Fibroblast of lung (primary cell): ENCODE measurements at regions not wholly inside any gene's neighbourhood (a gene's known extent, or its start where the extent isn't known, plus 50 kb on each side); places are given as distances from the start of the nearest gene placed in this dataset.

Experiments
- DNase-seq, 2 donors: peaks; one replicate each; pipeline versions ENCODE4 v3.0.0 to v3.0.0-alpha.2; 2010; ENCODE audit warnings: low read depth in 2 of 2
- H2AFZ ChIP-seq: 2 replicates; pipeline ENCODE4 v1.5.1; 2012; ENCODE audit warnings: low read length, control low read depth, inconsistent platforms
- H3K27ac ChIP-seq: 2 replicates; pipeline ENCODE4 v1.5.1; 2011; ENCODE audit warnings: low read length, control low read depth; ENCODE audit not compliant: insufficient read depth
- H3K27me3 ChIP-seq: 2 replicates; pipeline ENCODE4 v1.5.1; 2011; ENCODE audit warnings: mild to moderate bottlenecking, low read length; ENCODE audit not compliant: control insufficient read depth, insufficient read depth
- H3K36me3 ChIP-seq: 2 replicates; pipeline ENCODE4 v1.5.1; 2011; ENCODE audit warnings: low read length; ENCODE audit not compliant: control insufficient read depth, insufficient read depth
- H3K4me1 ChIP-seq: 2 replicates; pipeline ENCODE4 v1.5.1; 2011; ENCODE audit warnings: low read length; ENCODE audit not compliant: control insufficient read depth, insufficient read depth; ENCODE audit errors: extremely low read depth
- H3K4me2 ChIP-seq: 2 replicates; pipeline ENCODE4 v1.5.1; 2011; ENCODE audit warnings: low read length, control low read depth; ENCODE audit not compliant: insufficient read depth; ENCODE audit errors: extremely low read depth
- H3K4me3 ChIP-seq, 4 experiments: fragments of 200-600 bp in 1 of 4; sonication (generic) in 1 of 4; replicated peaks in 1 of 4; 2 replicates each; pipeline ENCODE4 v1.5.1; 2011 to 2016; ENCODE audit warnings: low read length in 4 of 4, low read depth in 3 of 4, mild to moderate bottlenecking in 3 of 4, control low read depth in 2 of 4, inconsistent platforms in 1 of 4, mixed read lengths in 1 of 4; ENCODE audit not compliant: insufficient read depth in 1 of 4; ENCODE audit errors: control extremely low read depth in 1 of 4
- H3K79me2 ChIP-seq: 2 replicates; pipeline ENCODE4 v1.5.1; 2012; ENCODE audit warnings: mild to moderate bottlenecking, low read length, inconsistent platforms; ENCODE audit not compliant: control insufficient read depth, insufficient read depth
- H3K9ac ChIP-seq: 2 replicates; pipeline ENCODE4 v1.5.1; 2011; ENCODE audit warnings: mild to moderate bottlenecking, low read length, control low read depth; ENCODE audit not compliant: insufficient read depth
- H3K9me3 ChIP-seq: 2 replicates; pipeline ENCODE4 v1.5.1; 2012; ENCODE audit warnings: low read depth, low read length; ENCODE audit not compliant: control insufficient read depth, insufficient read depth
- H4K20me1 ChIP-seq: 2 replicates; pipeline ENCODE4 v1.5.1; 2011; ENCODE audit warnings: low read length; ENCODE audit not compliant: control insufficient read depth, insufficient read depth; ENCODE audit errors: extremely low read depth
- CTCF ChIP-seq, 2 donors: IDR thresholded peaks in 1 of 2; conservative IDR thresholded peaks in 1 of 2; 1 replicate in 1 of 2; 2 replicates in 1 of 2; pipeline ENCODE4 v1.5.1; 2011 to 2012; ENCODE audit warnings: low read length in 2 of 2, control low read depth in 1 of 2, inconsistent platforms in 1 of 2, low read depth in 1 of 2, mild to moderate bottlenecking in 1 of 2
- EZH2 ChIP-seq: IDR thresholded peaks from 2 replicates; pipeline ENCODE4 v1.5.1; 2012; ENCODE audit warnings: low read length, control low read depth, mild to moderate bottlenecking; ENCODE audit errors: missing control alignments

GRCh38 chr20:10868299-10868698 lies 194.5 kb upstream of the JAG1 start:
- no peaks in the 10 kb centered on the region for H4K20me1 ChIP-seq

GRCh38 chr20:10873026-10873425 lies 199.2 kb upstream of the JAG1 start:
- no peak overlapping the region for H3K4me2 ChIP-seq
- no peak for DNase-seq
- H3K27me3 ChIP-seq = no peaks in the 10 kb centered on the region
- H3K9me3 ChIP-seq = no peaks in the 10 kb centered on the region
- TF ChIP-seq CTCF (conservative IDR thresholded peaks at IDR 0.05 in 1 of 2, IDR thresholded peaks at IDR 0.05 in 1 of 2; ENCODE audit: low read depth in 1 of 2, low read length in 2 of 2) (no peak), EZH2 (no peak)
- no peaks in the 10 kb centered on the region for H3K79me2 ChIP-seq
- H3K36me3 ChIP-seq = no peaks in the 10 kb centered on the region
- H3K4me1 ChIP-seq = no peaks in the 10 kb centered on the region
- H3K4me3 ChIP-seq = no peak overlapping the region
- no peak overlapping the region for H2AFZ ChIP-seq
- no peak overlapping the region for H3K27ac ChIP-seq
- no peak overlapping the region for H3K9ac ChIP-seq
- H4K20me1 ChIP-seq = no peaks in the 10 kb centered on the region

More at GRCh38 chr20:10868299-10868698, 194.5 kb upstream of the JAG1 start:
- H3K9me3 ChIP-seq = no peaks in the 10 kb centered on the region
- DNase-seq = no peak
- no peak overlapping the region for H2AFZ ChIP-seq
- H3K4me2 ChIP-seq = no peak overlapping the region
- H3K4me1 ChIP-seq = peaks cover 8% of the 10 kb centered on the region
- no peak overlapping the region for H3K27ac ChIP-seq
- no peak overlapping the region for H3K4me3 ChIP-seq
- no peaks in the 10 kb centered on the region for H3K36me3 ChIP-seq
- H3K79me2 ChIP-seq = no peaks in the 10 kb centered on the region
- H3K27me3 ChIP-seq = no peaks in the 10 kb centered on the region
- H3K9ac ChIP-seq = no peak overlapping the region
- no peak for TF ChIP-seq CTCF (conservative IDR thresholded peaks at IDR 0.05 in 1 of 2, IDR thresholded peaks at IDR 0.05 in 1 of 2; ENCODE audit: low read depth in 1 of 2, low read length in 2 of 2)
- no peak for TF ChIP-seq EZH2

GRCh38 chr20:10875653-10876052 lies 201.9 kb upstream of the JAG1 start:
- H3K79me2 ChIP-seq = no peaks in the 10 kb centered on the region
- H3K36me3 ChIP-seq = no peaks in the 10 kb centered on the region
- H3K9me3 ChIP-seq = no peaks in the 10 kb centered on the region
- TF ChIP-seq CTCF (conservative IDR thresholded peaks at IDR 0.05 in 1 of 2, IDR thresholded peaks at IDR 0.05 in 1 of 2; ENCODE audit: low read depth in 1 of 2, low read length in 2 of 2) (no peak), EZH2 (no peak)
- no peak overlapping the region for H3K27ac ChIP-seq
- no peak for DNase-seq
- no peaks in the 10 kb centered on the region for H3K4me1 ChIP-seq
- no peaks in the 10 kb centered on the region for H3K27me3 ChIP-seq
- no peak overlapping the region for H3K9ac ChIP-seq
- no peak overlapping the region for H3K4me3 ChIP-seq
- no peak overlapping the region for H3K4me2 ChIP-seq
- no peaks in the 10 kb centered on the region for H4K20me1 ChIP-seq
- no peak overlapping the region for H2AFZ ChIP-seq
